Activated CD8-positive, alpha-beta memory T cell treated with anti-CD3 and anti-CD28 coated beads for 36 hours (primary cell): ENCODE measurements at regions not wholly inside any gene's neighbourhood (a gene's known extent, or its start where the extent isn't known, plus 50 kb on each side); places are given as distances from the start of the nearest gene placed in this dataset.

Source experiments
- CTCF ChIA-PET: fragments of 350-600 bp; sonication (Branson Sonifier 250); formaldehyde crosslinking; loops from one replicate; lab custom pipeline; 2021; ENCODE audit warnings: antibody characterized with exemption; lab: Charles Lee
- POLR2A ChIA-PET: fragments of 350-600 bp; sonication (Branson Sonifier 250); formaldehyde crosslinking; loops from one replicate; lab custom pipeline; 2021; ENCODE audit warnings: antibody characterized with exemption; lab: Charles Lee

GRCh38 chr14:22469538-22470303 is 119.3 kb downstream of the DAD1 start:
- POLR2A ChIA-PET: no interaction called here
- CTCF ChIA-PET: no interaction called here

- POLR2A ChIA-PET: no interaction called here
- CTCF ChIA-PET: no interaction called here
These were observed 120.2 kb downstream of the DAD1 start for GRCh38 chr14:22468830-22469229.

- ChIA-PET POLR2A (no interaction called here), CTCF (no interaction called here)
These were observed 122.5 kb downstream of the DAD1 start for GRCh38 chr14:22466491-22466890.

- POLR2A ChIA-PET: no interaction called here
- CTCF ChIA-PET: no interaction called here
These were observed 123.7 kb downstream of the DAD1 start for GRCh38 chr14:22465201-22465840.

GRCh38 chr14:22464422-22465142 is 124.4 kb downstream of the DAD1 start:
- POLR2A ChIA-PET: no interaction called here
- CTCF ChIA-PET: no interaction called here

- ChIA-PET CTCF (no interaction called here), POLR2A (no interaction called here)
These were observed 125.3 kb downstream of the DAD1 start for GRCh38 chr14:22463763-22464173.

- ChIA-PET CTCF (no interaction called here), POLR2A (no interaction called here)
These were observed 126.1 kb downstream of the DAD1 start for GRCh38 chr14:22462923-22463322.

GRCh38 chr14:22460461-22461195 is 128.4 kb downstream of the DAD1 start:
- ChIA-PET POLR2A (no interaction called here), CTCF (no interaction called here)

GRCh38 chr14:22458737-22459136 is 130.3 kb downstream of the DAD1 start:
- CTCF ChIA-PET: no interaction called here
- POLR2A ChIA-PET: no interaction called here

- ChIA-PET POLR2A (no interaction called here), CTCF (no interaction called here)
These were observed 131.9 kb downstream of the DAD1 start for GRCh38 chr14:22456998-22457594.

GRCh38 chr14:22456421-22456820 is 132.6 kb downstream of the DAD1 start:
- POLR2A ChIA-PET: no interaction called here
- CTCF ChIA-PET: no interaction called here

GRCh38 chr14:22452330-22452729 is 136.7 kb downstream of the DAD1 start:
- POLR2A ChIA-PET: no interaction called here

GRCh38 chr14:22450266-22450665 is 138.8 kb downstream of the DAD1 start:
- CTCF ChIA-PET: no interaction called here
- POLR2A ChIA-PET: no interaction called here

More at GRCh38 chr14:22452330-22452729, 136.7 kb downstream of the DAD1 start:
- CTCF ChIA-PET: no interaction called here

- ChIA-PET CTCF (no interaction called here), POLR2A (no interaction called here)
These were observed 139.5 kb downstream of the DAD1 start for GRCh38 chr14:22449600-22449905.

- ChIA-PET POLR2A (no interaction called here), CTCF (no interaction called here)
These were observed 140.0 kb downstream of the DAD1 start for GRCh38 chr14:22448905-22449599.

GRCh38 chr14:22448035-22448904 is 140.8 kb downstream of the DAD1 start:
- POLR2A ChIA-PET: no interaction called here
- CTCF ChIA-PET: no interaction called here

- POLR2A ChIA-PET: no interaction called here
- CTCF ChIA-PET: no interaction called here
These were observed 150.3 kb downstream of the DAD1 start for GRCh38 chr14:22438742-22439141.

GRCh38 chr14:22434901-22435550 is 154.0 kb downstream of the DAD1 start:
- POLR2A ChIA-PET: no interaction called here
- CTCF ChIA-PET: no interaction called here
